ENCODE measurements at regions not wholly inside any gene's neighbourhood (a gene's known extent, or its start where the extent isn't known, plus 50 kb on each side); places are given as distances from the start of the nearest gene placed in this dataset.

DNA sequence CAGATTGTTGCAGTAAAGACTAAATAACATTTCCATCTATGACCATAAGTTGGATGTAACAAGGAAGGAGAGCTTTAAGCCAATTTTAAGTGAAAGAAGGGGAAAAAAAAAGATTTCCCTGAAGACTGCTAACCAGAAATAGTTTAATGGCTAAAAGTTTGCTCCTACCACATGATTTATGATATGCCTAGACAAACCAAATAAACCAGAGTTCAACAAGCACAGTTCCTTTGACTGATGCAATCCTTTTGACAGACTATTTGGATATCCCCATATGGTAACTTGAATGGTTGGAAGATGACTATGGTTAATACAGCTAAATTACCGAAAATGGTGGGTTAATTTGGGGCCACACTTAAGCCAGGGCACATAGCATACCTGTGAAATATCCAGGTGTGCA is 338.5 kb downstream of the CETN3 start:
- Histone ChIP-seq H3K4me3 (no peak overlapping the region), H3K27ac (no peak overlapping the region)
- TF ChIP-seq, protein P1, sequence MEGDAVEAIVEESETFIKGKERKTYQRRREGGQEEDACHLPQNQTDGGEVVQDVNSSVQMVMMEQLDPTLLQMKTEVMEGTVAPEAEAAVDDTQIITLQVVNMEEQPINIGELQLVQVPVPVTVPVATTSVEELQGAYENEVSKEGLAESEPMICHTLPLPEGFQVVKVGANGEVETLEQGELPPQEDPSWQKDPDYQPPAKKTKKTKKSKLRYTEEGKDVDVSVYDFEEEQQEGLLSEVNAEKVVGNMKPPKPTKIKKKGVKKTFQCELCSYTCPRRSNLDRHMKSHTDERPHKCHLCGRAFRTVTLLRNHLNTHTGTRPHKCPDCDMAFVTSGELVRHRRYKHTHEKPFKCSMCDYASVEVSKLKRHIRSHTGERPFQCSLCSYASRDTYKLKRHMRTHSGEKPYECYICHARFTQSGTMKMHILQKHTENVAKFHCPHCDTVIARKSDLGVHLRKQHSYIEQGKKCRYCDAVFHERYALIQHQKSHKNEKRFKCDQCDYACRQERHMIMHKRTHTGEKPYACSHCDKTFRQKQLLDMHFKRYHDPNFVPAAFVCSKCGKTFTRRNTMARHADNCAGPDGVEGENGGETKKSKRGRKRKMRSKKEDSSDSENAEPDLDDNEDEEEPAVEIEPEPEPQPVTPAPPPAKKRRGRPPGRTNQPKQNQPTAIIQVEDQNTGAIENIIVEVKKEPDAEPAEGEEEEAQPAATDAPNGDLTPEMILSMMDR (IDR thresholded peaks at IDR 0.05), result no peak
- DNase-seq (ENCODE audit: low spot score), result no peak

- Histone ChIP-seq H3K27ac (no peak overlapping the region), H3K4me3 (no peak overlapping the region)
- TF ChIP-seq, protein P1 (IDR thresholded peaks at IDR 0.05), result no peak
- DNase-seq (ENCODE audit: low spot score), result no peak
Measured at GRCh38 chr5:90066920-90067319, 342.6 kb downstream of the CETN3 start.

DNA sequence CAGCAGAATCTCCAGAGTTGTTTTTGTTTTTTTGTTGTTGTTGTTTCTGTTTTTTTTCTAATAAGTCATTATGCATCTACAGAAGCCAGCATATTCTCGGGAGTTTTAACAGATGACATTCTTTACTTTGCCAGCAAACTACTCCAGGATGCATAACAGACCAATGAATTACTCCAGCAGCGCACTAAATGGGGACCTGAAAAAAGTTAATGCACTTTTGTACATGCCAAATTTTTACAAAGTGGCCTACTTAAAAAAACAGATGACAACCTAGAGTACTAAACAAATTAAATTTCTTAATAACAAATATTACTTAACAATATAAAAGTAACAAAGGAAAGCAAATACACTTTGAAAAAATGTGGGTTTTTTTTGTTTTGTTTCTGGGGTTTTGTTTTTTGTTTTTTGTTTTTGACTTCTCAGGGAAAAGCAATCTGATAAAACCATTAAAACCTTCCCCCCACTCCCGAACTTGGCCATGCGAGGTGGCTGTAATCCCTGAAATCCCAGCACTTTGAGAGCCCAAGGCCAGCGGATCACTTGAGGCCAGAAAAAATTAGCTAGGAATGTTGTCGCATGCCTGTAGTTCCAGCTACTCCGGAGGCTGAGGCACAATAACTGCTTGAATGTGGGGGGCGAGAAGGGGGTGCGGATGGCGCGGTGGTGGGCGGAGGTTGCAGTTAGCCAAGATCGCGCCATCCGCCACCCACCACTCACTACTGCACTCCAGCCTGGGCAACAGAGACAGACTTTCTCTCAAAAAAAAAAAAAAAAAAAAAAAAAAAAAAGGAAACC is 352.4 kb downstream of the CETN3 start:
- no peak overlapping the region for H3K4me3 ChIP-seq
- TF ChIP-seq, protein P1 (IDR thresholded peaks at IDR 0.05), result no peak
- H3K27ac ChIP-seq, result no peak overlapping the region
- DNase-seq (ENCODE audit: low spot score), result no peak

DNA sequence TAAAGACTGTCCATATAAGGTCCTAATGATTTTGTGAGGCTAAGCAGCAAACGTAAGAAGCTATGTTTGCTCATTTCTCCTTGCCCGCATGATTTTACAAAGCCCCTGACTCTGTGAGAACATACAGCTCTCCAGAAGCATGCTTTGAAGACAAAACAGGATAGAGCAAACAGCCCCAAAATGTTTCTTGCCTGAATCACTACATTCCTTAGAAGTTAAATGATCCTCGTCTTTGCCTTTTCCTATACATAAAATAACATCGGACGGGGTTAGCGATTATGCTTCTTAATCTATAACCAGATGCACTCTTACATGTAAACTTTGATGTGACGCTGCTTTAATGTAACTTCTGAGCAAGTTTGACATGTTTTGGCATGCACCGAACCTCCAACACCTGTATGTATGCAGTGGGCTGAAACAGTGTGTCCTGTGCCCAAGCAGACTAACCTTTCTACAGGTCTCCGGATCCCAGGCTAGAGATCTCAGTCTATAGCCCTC is 353.7 kb downstream of the CETN3 start:
- TF ChIP-seq, protein P1 (IDR thresholded peaks at IDR 0.05), result no peak
- no peak for DNase-seq (ENCODE audit: low spot score)
- Histone ChIP-seq H3K4me3 (peak overlapping the region; percentile 51), H3K27ac (peak overlapping the region in 1 of 2 donors; percentile 30)

- Histone ChIP-seq H3K27ac (no peak overlapping the region), H3K4me3 (no peak overlapping the region)
- TF ChIP-seq, protein P1 (IDR thresholded peaks at IDR 0.05), result no peak
- no peak for DNase-seq (ENCODE audit: low spot score)
Measured at GRCh38 chr5:90054612-90055011, 354.9 kb downstream of the CETN3 start.

DNA sequence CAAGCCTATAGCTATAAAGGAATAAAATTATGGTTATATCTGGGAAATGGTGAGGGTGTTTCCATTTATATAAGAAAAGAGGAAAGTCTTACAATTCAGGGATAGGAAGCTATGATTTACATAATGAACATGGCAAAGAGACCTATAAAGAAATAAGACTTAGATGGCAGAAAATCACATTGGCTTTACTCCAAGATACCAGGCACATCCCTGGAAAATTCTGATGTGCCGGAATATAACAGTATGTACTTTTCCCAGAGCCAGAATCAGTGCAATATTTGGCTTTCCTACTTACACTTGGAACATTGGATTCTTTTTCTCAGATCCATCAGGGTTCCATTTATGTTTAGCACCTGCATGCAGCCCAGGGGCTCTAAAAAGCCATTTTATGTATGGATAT is 357.8 kb downstream of the CETN3 start:
- no peak for DNase-seq (ENCODE audit: low spot score)
- TF ChIP-seq, protein P1 (IDR thresholded peaks at IDR 0.05), result no peak
- H3K27ac ChIP-seq, result no peak overlapping the region
- H3K4me3 ChIP-seq, result no peak overlapping the region

DNA sequence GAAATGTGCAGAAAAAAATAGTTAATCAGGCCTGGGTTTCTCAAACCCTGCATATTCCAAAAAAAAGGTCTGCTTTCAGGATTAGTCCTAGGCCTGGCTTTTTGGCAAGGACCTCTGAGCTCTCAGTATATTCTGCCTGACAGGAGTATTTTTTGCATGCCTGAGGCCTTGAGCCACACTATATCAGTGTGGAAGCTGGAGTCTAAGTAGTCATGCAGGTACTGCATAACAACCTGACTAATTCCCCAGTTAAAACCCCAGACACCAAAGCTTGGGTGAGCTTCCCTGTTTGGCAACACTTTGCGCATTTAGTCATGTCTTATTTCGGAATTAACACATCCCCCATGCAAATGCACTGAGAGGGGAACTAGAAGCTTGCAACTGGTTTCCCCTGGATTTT is 359.5 kb downstream of the CETN3 start:
- H3K4me3 ChIP-seq, result no peak overlapping the region
- no peak overlapping the region for H3K27ac ChIP-seq
- TF ChIP-seq, protein P1 (IDR thresholded peaks at IDR 0.05), result no peak
- no peak for DNase-seq (ENCODE audit: low spot score)
